Type B pancreatic cell (in vitro differentiated cells): ENCODE measurements at regions not wholly inside any gene's neighbourhood (a gene's known extent, or its start where the extent isn't known, plus 50 kb on each side); places are given as distances from the start of the nearest gene placed in this dataset.

ENCODE experiments used
- DNase-seq: peaks from one replicate; pipeline ENCODE4 v3.0.0; 2021; ENCODE audit warnings: mixed read lengths; ENCODE audit not compliant: unreplicated experiment; ENCODE audit errors: extremely low spot score
- H3K27ac Mint-ChIP-seq: 2 replicates; pipeline ENCODE4 v1.8.0; 2021; ENCODE audit warnings: mild to moderate bottlenecking, mixed read lengths
- H3K27me3 Mint-ChIP-seq: 2 replicates; pipeline ENCODE4 v1.8.0; 2021; ENCODE audit warnings: mixed read lengths
- H3K36me3 Mint-ChIP-seq: 2 replicates; pipeline ENCODE4 v1.8.0; 2021; ENCODE audit warnings: mixed read lengths
- H3K4me1 Mint-ChIP-seq: one replicate; pipeline ENCODE4 v1.8.0; 2021; ENCODE audit warnings: mixed read lengths; ENCODE audit not compliant: unreplicated experiment
- H3K4me3 Mint-ChIP-seq: 2 replicates; pipeline ENCODE4 v1.8.0; 2021; ENCODE audit warnings: mild to moderate bottlenecking, mixed read lengths
- H3K9me3 Mint-ChIP-seq: 2 replicates; pipeline ENCODE4 v1.8.0; 2021; ENCODE audit warnings: mixed read lengths
- TF ChIP-seq, protein P1 (sequence below): fragments of 200-600 bp; sonication (generic); conservative IDR thresholded peaks from 2 replicates; pipeline ENCODE4 v1.5.0; 2021; ENCODE audit warnings: antibody characterized with exemption, mild to moderate bottlenecking

DNA sequence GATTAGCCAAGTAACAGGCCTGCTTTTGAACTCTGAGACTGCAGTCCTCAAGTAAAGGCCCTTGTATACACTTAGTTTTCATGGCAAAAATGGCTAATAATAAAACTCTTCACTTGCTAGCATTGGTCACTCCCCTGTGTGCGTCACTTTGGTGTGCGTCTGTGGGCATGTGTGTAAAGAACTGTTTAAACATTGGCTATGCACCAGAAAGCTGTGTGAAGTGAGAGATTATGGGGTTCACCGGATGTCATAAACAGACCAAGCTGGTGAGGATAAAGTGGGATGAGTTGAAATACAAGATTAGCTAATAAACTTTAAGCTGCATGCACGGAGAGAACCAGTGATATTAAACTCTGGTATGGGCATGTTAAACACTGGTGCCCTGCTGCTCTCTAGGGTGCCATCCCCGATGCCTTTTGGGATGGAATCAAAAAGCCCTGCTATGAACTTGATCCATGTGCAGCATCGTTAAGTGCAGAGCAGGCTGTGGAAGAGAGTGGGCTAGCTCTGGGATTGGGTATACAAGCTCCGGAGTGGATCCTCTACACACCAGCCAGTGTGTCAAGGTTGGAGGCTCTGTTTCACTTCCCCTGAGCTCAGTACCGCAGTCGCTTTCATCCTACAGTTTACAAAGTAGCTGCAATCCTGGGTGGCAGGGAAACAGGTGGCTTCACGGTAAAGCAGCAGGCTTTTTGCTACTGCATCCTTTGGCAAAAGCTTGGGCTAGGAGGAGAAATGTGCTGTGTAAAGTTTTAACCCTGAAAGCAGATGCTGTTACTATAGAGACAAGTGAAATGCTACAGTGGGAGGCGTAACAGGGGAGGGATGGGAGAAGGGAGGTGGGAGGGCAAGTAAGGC is 108.3 kb upstream of the SLC4A4 start:
- DNase-seq = no peak
- Mint-ChIP-seq H3K4me1 (peaks cover 27% of the 10 kb centered on the region), H3K9me3 (no peaks in the 10 kb centered on the region), H3K27me3 (no peaks in the 10 kb centered on the region), H3K27ac (no peak overlapping the region), H3K4me3 (peak overlapping the region; percentile 15), H3K36me3 (no peaks in the 10 kb centered on the region)
- TF ChIP-seq, protein P1, sequence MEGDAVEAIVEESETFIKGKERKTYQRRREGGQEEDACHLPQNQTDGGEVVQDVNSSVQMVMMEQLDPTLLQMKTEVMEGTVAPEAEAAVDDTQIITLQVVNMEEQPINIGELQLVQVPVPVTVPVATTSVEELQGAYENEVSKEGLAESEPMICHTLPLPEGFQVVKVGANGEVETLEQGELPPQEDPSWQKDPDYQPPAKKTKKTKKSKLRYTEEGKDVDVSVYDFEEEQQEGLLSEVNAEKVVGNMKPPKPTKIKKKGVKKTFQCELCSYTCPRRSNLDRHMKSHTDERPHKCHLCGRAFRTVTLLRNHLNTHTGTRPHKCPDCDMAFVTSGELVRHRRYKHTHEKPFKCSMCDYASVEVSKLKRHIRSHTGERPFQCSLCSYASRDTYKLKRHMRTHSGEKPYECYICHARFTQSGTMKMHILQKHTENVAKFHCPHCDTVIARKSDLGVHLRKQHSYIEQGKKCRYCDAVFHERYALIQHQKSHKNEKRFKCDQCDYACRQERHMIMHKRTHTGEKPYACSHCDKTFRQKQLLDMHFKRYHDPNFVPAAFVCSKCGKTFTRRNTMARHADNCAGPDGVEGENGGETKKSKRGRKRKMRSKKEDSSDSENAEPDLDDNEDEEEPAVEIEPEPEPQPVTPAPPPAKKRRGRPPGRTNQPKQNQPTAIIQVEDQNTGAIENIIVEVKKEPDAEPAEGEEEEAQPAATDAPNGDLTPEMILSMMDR = no peak

DNA sequence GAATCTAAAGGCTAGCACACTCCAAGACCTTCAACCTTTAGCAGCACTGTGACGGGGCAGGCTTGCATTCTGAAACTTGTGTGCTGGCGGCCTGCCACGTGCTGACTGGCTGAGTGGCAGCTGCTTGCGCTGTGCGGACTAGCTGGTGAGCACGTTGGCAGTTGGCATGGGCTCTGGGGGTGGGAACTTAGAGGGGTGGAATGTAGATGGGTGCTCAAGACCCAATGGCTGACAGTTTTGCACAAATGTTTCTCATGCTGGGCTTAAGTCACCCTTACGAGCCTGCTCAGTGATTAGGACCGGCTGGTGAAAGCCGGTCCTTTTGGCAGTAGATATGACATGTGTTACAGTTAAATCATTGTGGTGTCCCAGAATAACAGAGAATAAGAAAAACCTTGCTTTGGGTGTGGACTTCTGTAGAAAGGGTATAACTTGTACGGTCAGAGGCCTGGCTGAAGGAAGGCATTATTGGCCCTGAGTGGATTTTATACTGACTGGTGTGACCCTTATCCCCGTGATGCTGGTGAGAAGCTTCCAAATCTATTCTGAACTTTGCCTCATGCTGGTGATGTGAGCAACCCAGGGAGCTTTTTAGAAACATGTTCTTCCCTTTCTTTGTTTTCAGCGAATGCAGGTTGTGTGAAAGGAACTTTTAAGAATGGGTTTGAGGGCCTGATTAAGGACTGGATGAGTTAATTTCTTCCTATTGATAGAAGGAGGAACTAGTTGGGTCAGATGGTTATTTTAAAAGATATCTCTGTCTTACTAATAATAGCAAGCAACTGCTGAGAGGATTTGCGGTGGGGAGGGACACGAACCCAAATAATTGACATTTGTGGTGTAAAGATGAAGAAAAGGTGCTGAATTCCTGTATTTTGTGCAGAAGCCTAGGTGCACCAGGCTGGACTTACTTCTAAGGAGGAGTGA is 107.4 kb upstream of the SLC4A4 start:
- Mint-ChIP-seq H3K27me3 (no peaks in the 10 kb centered on the region), H3K9me3 (no peaks in the 10 kb centered on the region), H3K27ac (no peak overlapping the region), H3K36me3 (no peaks in the 10 kb centered on the region), H3K4me1 (peaks cover 27% of the 10 kb centered on the region), H3K4me3 (no peak overlapping the region)
- no peak for DNase-seq
- TF ChIP-seq, protein P1 = no peak

GRCh38 chr4:71232056-71232430 is 106.8 kb upstream of the SLC4A4 start:
- no peaks in the 10 kb centered on the region for H3K27me3 Mint-ChIP-seq
- DNase-seq = no peak

DNA sequence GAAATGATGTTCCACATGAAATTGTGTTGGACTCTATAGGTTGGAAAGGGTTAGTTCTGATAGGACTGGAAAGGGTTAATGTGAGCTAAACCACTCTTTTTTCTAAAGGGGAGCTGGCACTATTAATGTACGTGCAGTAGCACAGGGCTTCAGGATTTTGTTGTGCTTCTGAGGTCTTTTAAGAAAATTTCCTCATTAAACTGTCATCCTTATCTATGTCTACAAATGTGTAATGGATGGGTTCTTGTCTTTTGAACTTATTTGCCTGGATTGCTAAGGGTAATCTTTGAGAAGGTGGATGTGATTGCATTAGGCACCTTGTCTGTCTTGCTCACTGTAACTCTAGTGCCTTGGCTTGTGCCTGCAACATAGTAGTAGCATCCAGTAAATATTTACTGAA is 106.0 kb upstream of the SLC4A4 start:
- H3K27ac Mint-ChIP-seq = no peak overlapping the region
- H3K4me3 Mint-ChIP-seq = no peak overlapping the region
- TF ChIP-seq, protein P1 = no peak
- no peak for DNase-seq
- H3K4me1 Mint-ChIP-seq = peaks cover 27% of the 10 kb centered on the region
- H3K36me3 Mint-ChIP-seq = peaks cover 3% of the 10 kb centered on the region
- H3K27me3 Mint-ChIP-seq = no peaks in the 10 kb centered on the region
- no peaks in the 10 kb centered on the region for H3K9me3 Mint-ChIP-seq

More at GRCh38 chr4:71232056-71232430, 106.8 kb upstream of the SLC4A4 start:
- H3K4me1 Mint-ChIP-seq = peaks cover 27% of the 10 kb centered on the region
- H3K4me3 Mint-ChIP-seq = no peak overlapping the region
- no peaks in the 10 kb centered on the region for H3K9me3 Mint-ChIP-seq
- TF ChIP-seq, protein P1 = no peak
- no peak overlapping the region for H3K27ac Mint-ChIP-seq
- no peaks in the 10 kb centered on the region for H3K36me3 Mint-ChIP-seq

DNA sequence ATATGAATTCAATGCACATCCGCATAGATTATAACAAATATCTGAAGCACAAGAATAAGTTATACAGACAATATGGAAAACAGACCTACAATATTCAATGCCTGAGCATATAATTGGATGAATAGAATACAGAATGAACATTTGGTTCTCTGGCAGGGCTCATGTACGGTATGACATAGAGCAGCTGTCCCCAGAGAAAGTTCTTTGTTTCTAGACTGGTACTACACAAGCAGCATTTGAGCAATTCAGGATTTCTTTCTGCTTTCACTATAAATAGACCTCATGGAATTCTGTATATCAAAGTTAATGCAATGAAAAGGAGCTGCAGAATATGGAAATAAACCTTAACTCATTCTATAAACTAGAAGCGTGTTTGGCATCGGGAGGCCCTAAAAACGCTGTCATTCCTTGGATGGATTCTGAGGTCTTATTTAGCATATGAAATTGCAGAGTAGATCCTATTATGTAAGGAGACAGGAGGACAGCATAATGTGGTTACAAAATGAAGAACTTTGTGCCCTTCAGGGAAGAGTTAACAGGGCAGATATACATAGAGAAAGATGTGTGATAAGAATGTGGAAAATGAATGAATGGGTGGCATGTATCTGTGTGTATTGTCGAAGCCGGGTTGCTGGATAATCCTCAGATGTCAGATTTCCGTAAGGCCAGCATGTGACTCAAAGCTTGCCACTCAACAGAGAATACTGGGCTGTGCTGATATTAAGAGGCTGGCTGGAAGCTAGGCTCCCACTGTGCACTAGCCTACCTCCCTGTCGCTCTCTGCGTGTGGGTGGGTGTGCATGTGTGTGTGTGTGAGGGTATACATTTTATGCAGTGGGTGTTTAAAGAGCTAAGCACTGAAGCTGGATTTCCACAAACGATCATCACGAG is 103.3 kb upstream of the SLC4A4 start:
- DNase-seq = no peak
- no peak overlapping the region for H3K27ac Mint-ChIP-seq
- H3K36me3 Mint-ChIP-seq = peaks cover 3% of the 10 kb centered on the region
- no peaks in the 10 kb centered on the region for H3K9me3 Mint-ChIP-seq
- no peak overlapping the region for H3K4me3 Mint-ChIP-seq
- no peaks in the 10 kb centered on the region for H3K27me3 Mint-ChIP-seq
- TF ChIP-seq, protein P1 = no peak
- peaks cover 18% of the 10 kb centered on the region for H3K4me1 Mint-ChIP-seq
